Urothelium cell line (cell line): ENCODE measurements at regions not wholly inside any gene's neighbourhood (a gene's known extent, or its start where the extent isn't known, plus 50 kb on each side); places are given as distances from the start of the nearest gene placed in this dataset.
A peak's percentile ranks its signal among the peaks of the same experiment; 100 is the strongest.
"Not testable (repeated sequence)": the region's sequence is repeated elsewhere in the genome, so short reads cannot be mapped to it uniquely, and the experiment has no call there.

ENCODE experiments used
- DNase-seq: peaks from one replicate; pipeline ENCODE4 v3.0.0; 2011; ENCODE audit warnings: low spot score, mixed read lengths
- FAIRE-seq: peaks from 2 replicates; lab custom pipeline; 2011; peaks lifted over from hg19 to GRCh38; lab: Jason Lieb, UNC

DNA sequence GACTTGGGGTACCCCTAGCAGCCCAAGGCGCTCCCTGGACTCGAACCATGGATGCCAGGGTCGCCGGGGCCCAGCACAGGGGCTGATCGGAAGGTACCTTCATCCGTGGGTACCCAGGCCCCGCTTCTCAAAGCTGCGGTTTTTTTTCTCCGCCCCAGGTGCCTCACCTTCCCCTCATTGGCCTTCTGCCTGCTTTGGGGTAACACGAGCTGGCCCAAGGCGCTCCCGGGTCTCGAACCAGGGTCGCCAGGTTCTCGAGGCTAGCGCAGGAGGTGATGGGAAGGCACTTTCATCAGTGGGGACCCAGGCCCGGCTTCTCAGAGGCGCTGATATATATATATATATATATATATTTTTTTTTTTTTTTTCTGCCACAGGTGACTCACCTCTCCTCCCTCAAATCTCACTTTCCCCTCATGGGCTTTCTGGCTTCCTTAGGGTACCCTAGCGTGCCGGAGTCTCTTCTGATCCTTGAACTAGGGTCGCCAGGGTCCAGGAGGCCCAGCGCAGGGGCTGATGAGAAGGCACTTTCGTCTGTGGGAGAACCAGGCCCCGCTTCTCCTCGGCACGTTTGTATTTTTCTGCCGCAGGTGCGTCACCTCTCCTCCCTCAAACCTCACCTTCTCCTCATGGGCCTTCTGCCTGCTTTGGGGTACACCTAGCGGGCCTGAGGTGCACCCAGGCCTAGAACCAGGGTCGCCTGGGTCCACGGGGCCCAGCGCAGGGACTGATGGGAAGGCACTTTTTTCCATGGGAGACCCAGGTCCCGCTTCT is 1480.0 kb upstream of the TPTE start:
- not testable (repeated sequence) for DNase-seq, FAIRE-seq

DNA sequence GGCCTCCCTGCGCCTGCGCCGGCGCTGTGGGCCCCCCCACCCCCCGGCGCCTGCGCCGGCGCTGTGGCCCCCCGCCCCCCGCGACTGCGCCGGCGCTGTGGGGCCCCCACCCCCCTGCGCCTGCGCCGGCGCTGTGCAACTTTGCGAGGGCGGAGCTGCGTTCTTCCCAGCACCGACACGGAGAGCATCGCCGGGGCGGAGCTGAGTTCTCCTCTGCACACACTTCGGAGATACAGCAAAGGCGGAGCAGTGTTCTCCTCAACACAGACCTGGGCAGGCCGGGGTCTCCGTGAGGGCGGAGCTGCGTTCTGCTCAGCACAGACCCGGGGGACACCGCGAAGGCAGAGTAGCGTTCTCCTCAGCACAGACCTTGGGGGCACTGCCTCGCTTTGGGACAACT is 1478.3 kb upstream of the TPTE start:
- FAIRE-seq, DNase-seq: not testable (repeated sequence)

DNA sequence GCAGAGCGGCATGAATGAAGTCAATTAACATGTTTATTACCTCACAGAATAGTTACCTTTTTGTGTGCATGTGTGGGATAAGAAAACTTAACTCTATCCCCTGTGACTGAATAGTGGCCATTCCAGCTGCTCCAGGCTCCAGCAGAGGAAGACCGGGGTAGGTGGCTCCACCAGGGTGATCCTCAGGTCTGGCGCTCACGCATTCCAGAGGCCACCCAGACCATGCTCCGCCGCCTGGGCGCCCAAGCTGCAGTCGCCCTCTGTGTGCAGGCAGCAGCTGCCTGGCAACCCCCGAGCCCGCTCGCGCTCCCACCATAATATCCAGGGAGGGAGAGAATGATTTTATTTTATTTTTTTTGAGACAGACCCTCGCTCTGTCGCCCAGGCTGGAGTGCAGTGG is 1474.5 kb upstream of the TPTE start:
- FAIRE-seq, DNase-seq: not testable (repeated sequence)

DNA sequence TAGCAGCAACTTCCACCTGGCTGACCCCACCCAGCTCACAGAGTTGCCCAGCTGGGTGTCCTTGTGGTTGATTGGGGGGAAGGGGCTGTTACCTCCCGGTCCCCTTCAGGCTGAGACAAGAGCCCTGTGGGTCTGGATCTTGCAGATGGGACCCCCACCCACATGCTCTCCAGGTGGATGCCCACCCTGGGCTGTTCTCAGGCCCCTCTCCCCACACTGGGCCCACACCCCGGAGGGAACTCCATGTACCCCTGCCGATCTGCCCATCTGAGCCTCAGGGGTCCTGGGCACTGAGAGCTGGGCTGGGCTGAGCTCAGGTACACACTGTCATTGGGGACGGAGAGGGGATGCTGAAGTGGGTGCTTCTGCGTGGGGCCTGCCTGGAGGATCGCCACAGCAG is 1453.9 kb upstream of the TPTE start:
- not testable (repeated sequence) for DNase-seq
- peak; percentile 17 for FAIRE-seq

DNA sequence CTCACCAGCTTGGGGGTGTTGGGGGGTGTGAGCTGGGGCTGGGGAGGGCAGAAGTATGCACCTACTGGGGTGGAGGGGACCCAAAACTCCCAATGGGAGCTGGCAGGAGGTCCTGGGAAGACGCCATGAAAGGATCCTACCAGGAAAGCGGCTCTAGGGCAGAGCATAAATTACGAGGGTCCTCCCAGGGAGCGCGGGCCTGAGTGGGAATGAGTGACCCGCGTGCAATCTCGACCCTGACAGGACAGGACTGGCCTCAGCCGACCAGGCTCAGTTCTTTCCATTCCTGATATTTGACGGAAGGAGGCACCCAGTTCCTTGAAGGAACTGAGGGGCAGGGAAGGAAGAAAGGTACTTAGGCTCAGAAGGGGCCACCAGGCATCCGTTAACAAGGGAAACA is 1452.8 kb upstream of the TPTE start:
- not testable (repeated sequence) for FAIRE-seq, DNase-seq

DNA sequence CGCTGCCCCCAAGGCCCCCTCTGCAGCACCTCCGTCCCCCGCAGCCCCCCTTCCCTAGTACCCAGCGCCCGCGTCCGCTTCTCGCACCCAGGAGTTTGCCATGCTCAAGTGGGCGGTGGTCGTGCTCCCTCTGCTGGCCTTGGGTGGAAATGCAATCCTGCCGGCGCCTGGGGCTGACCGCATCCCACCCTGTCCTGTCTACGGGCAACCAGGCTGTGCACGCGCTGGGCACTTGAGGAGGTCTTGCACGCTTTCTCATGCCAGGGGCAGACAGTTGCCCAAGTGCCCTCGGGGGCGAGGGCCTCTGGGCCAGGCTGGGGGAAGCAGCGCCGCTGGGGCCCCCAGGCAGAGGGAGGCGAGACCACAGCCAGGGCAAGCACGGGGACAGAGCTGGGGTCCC is 1450.7 kb upstream of the TPTE start:
- not testable (repeated sequence) for DNase-seq
- FAIRE-seq = peak; percentile 99

DNA sequence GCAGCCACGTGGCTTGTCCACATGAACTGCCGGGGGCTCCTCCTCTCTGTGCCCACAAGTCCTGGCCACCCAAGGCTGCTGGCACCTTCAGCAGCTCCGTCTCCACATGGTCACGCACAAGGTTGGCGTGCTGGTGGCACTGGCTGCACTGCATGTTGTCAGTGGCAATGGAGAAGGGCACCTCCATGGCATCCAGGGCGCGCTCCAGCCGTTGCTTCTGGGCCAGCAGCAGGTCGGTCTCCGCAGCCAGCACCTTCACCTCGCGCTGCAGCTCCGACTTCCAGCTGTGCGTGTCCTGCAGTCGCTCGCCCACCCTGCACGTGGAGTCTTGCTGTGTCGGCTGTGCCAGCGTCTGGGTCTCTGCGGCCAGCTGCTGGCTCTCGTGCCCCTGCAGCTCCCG is 1448.4 kb upstream of the TPTE start:
- not testable (repeated sequence) for FAIRE-seq, DNase-seq

DNA sequence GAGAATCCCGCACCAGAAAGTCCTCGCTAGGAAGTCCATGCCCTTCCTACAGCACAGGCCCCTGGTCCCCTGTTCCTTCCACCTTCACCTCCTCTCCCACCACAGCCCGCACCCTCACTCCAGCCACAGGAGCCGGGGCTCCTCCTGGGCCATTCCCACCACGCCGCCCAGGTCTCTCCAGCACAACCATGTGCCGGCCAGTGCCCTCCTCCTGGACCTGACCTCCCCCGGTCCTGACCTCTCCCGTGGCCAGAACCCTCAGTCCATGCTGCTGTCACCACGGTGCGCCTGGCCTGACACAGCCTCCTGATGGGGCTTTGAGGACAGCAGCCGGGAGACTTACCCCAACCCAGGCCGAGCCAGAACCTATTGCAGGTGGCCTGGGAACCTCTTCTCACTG is 1446.6 kb upstream of the TPTE start:
- not testable (repeated sequence) for DNase-seq, FAIRE-seq

DNA sequence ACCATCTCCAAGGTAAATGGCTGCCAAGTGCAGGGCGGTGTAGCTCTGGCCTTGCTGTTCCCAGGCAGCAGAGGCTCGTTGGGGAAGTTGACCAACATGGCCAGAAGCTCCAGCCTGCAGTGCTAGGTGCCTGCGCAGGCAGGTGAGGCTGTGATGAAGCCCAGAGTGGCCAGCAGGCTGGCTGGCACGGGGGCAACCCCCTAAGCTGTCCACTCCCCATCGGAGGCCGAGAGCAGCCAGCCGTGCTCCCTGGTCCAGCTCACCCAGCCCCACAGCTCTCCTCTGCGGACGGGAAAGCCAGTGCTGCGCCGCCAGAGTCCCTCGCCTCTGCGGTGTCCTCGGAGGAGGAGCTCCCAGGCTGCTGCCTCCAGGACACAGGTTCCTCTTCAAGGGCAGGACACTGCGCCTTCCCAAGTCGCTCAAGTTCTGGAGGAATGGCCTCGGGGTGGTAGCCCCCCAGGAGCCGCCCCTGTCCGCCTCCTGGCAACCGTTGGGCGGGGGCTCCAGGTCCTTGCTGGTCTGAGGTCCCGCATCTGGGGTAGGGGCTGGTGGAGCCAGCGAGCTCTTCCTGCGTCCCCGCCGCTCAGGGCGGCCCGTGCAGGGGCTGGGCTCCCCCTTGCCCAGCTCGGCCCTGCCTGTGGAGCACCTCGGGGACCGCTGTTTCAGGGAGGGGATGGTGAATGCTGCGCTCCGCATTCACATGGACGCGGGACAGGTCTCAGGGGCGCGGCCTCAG is 1438.1 kb upstream of the TPTE start:
- FAIRE-seq, DNase-seq: not testable (repeated sequence)

DNA sequence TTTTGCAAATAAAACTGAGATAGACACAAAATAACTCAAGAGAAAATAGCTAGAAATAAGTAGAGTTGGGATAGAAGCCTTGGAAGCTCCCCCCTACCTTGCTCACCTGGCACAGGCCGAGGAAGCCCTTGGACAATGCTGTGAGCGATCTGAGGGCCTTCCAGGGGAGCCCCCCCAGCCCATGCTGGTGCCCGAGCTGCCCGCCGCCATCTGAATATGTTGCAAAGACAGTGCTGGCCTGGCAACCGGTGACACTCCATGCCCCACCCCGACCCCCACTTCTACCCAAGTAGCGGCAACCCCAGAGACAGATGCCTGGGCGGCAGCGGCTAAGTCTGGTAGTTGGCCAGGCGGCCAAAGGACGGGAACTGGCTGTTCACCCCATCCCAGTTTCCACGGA is 1435.1 kb upstream of the TPTE start:
- not testable (repeated sequence) for DNase-seq

DNA sequence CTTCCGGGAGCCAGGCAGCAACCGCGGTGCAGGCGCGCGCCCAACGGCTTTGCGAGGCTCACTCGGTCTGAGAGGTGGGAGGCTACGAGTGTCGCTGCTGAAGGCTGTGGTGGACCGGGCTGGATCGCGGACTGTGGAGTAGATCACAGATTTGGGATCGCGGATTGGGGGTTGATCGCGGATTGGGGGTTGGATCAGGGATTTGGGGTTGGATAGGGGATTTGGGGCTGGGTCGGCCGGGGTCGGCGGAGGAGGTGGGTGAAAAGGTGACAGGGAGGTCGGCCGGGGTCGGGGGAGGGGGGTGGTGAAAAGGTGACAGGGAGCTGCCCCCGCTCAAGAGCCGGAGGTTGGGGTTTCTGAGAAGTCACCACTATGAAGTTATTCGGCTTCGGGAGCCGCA is 1433.6 kb upstream of the TPTE start:
- not testable (repeated sequence) for DNase-seq, FAIRE-seq

More for the DNA sequence above, 1435.1 kb upstream of the TPTE start:
- not testable (repeated sequence) for FAIRE-seq

DNA sequence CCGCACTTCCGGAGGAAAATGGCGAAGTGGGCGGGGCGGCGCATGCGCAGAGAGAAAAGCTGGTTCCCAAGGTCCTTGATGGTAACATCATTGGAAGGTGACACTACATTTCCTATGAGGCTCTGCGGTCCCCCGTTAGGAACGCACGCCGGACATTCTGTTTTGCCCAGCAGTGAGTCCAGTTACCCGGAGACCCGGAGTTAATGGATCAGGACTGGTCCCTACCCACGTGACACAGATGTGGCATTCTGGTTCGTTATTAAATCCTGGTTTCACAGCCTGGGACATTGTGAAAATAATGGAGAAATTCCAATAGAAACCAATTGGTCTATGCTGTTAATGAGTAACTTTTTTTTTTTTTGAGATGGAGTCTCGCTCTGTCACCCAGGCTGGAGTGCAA is 1391.6 kb upstream of the TPTE start:
- FAIRE-seq, DNase-seq: not testable (repeated sequence)

DNA sequence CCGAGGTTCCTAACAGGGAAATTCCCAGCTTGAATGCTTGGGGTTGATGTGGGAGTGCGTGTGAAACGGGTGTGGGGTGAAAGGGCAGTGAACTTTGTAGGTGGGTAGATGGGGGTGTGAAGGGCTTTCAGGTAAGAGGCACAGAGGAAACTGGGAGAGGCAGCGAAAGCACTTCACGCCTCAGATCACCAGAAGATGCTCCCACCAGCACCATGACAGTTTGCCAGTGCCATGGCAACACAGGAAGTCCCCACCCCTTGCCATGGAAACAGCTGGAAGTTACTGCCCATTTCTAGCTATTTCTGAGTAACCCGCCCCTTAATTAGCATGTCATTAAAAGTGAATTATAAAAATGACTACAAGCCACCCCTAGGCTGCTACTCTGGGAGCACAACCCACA is 1390.6 kb upstream of the TPTE start:
- not testable (repeated sequence) for DNase-seq, FAIRE-seq
